ENCODE measurements at regions not wholly inside any gene's neighbourhood (a gene's known extent, or its start where the extent isn't known, plus 50 kb on each side); places are given as distances from the start of the nearest gene placed in this dataset.

DNA sequence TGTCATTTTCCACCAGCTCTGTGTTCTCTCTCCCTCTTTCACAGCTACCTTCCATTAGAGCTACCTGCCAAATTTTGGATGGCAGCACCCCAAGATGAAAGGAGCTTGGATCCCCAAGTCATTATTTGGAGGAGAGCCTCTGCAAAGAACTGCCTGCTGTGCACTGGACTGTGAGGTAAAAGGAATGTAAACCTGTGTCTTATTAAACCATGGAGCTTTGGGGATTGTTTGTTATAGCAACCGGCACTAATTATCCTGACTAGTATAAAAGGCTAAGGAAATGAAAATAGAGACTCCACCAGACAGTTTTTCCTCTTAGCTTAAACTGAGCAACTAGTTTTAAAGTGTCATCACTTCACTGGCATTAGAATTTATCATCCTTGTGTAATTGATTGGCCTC lies 191.6 kb upstream of the DTNBP1 start:
- H3K9me3 ChIP-seq (ENCODE audit: control insufficient read depth, insufficient read depth, low read depth, low read length) = no peaks in the 10 kb centered on the region
- H3K36me3 ChIP-seq (ENCODE audit: control insufficient read depth in 2 of 2, insufficient read depth in 1 of 2, low read length in 2 of 2) = no peaks in the 10 kb centered on the region
- no peak overlapping the region for H3K27ac ChIP-seq (ENCODE audit: extremely low read depth, low read depth, low read length)
- ChIA-PET POLR2A (interaction anchor here (1.2 kb wide), 1 partner anchor 274 kb away, joined by 5 read pairs; the partner anchor contains the start of gene MYLIP), CTCF (interaction anchor here (1.1 kb wide), 1 partner anchor 9 kb away, joined by 3 read pairs; no protein-coding TSS in a partner anchor)
- no peaks in the 10 kb centered on the region for H3K4me1 ChIP-seq (ENCODE audit: control insufficient read depth, insufficient read depth, low read length)
- H3K4me3 ChIP-seq (ENCODE audit: low read depth, low read length) = no peak overlapping the region
- TF ChIP-seq ZNF155 (tag by site-specific recombination; IDR thresholded peaks at IDR 0.05) = no peak
- TF ChIP-seq ZNF561 (tag by site-specific recombination; IDR thresholded peaks at IDR 0.05; ENCODE audit: borderline replicate concordance) = no peak
- TF ChIP-seq, protein P1, sequence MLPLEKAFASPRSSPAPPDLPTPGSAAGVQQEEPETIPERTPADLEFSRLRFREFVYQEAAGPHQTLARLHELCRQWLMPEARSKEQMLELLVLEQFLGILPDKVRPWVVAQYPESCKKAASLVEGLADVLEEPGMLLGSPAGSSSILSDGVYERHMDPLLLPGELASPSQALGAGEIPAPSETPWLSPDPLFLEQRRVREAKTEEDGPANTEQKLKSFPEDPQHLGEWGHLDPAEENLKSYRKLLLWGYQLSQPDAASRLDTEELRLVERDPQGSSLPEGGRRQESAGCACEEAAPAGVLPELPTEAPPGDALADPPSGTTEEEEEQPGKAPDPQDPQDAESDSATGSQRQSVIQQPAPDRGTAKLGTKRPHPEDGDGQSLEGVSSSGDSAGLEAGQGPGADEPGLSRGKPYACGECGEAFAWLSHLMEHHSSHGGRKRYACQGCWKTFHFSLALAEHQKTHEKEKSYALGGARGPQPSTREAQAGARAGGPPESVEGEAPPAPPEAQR (tag by site-specific recombination; IDR thresholded peaks at IDR 0.05) = no peak
- no peak for TF ChIP-seq KLF1 (tag by site-specific recombination; IDR thresholded peaks at IDR 0.05)
- TF ChIP-seq, protein P2, sequence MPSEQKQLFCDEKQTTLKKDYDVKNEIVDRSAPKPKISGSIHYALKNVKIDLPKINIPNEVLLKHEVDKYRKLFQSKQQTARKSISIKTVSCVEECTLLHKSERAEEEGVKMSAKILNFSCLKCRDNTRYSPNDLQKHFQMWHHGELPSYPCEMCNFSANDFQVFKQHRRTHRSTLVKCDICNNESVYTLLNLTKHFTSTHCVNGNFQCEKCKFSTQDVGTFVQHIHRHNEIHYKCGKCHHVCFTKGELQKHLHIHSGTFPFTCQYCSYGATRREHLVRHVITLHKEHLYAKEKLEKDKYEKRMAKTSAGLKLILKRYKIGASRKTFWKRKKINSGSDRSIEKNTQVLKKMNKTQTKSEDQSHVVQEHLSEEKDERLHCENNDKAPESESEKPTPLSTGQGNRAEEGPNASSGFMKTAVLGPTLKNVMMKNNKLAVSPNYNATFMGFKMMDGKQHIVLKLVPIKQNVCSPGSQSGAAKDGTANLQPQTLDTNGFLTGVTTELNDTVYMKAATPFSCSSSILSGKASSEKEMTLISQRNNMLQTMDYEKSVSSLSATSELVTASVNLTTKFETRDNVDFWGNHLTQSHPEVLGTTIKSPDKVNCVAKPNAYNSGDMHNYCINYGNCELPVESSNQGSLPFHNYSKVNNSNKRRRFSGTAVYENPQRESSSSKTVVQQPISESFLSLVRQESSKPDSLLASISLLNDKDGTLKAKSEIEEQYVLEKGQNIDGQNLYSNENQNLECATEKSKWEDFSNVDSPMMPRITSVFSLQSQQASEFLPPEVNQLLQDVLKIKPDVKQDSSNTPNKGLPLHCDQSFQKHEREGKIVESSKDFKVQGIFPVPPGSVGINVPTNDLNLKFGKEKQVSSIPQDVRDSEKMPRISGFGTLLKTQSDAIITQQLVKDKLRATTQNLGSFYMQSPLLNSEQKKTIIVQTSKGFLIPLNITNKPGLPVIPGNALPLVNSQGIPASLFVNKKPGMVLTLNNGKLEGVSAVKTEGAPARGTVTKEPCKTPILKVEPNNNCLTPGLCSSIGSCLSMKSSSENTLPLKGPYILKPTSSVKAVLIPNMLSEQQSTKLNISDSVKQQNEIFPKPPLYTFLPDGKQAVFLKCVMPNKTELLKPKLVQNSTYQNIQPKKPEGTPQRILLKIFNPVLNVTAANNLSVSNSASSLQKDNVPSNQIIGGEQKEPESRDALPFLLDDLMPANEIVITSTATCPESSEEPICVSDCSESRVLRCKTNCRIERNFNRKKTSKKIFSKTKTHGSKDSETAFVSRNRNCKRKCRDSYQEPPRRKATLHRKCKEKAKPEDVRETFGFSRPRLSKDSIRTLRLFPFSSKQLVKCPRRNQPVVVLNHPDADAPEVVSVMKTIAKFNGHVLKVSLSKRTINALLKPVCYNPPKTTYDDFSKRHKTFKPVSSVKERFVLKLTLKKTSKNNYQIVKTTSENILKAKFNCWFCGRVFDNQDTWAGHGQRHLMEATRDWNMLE (tag by site-specific recombination; conservative IDR thresholded peaks at IDR 0.05; ENCODE audit: low read depth) = no peak
- TF ChIP-seq ZNF426 (tag by site-specific recombination; IDR thresholded peaks at IDR 0.05) = no peak
- TF ChIP-seq, protein P3, sequence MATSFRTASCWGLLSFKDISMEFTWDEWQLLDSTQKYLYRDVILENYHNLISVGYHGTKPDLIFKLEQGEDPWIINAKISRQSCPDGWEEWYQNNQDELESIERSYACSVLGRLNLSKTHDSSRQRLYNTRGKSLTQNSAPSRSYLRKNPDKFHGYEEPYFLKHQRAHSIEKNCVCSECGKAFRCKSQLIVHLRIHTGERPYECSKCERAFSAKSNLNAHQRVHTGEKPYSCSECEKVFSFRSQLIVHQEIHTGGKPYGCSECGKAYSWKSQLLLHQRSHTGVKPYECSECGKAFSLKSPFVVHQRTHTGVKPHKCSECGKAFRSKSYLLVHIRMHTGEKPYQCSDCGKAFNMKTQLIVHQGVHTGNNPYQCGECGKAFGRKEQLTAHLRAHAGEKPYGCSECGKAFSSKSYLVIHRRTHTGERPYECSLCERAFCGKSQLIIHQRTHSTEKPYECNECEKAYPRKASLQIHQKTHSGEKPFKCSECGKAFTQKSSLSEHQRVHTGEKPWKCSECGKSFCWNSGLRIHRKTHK (tag by site-specific recombination; IDR thresholded peaks at IDR 0.05) = no peak
- TF ChIP-seq, protein P4, sequence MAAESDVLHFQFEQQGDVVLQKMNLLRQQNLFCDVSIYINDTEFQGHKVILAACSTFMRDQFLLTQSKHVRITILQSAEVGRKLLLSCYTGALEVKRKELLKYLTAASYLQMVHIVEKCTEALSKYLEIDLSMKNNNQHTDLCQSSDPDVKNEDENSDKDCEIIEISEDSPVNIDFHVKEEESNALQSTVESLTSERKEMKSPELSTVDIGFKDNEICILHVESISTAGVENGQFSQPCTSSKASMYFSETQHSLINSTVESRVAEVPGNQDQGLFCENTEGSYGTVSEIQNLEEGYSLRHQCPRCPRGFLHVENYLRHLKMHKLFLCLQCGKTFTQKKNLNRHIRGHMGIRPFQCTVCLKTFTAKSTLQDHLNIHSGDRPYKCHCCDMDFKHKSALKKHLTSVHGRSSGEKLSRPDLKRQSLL (tag by site-specific recombination; IDR thresholded peaks at IDR 0.05) = no peak
- no peak for TF ChIP-seq ZNF274 (IDR thresholded peaks at IDR 0.05; ENCODE audit: low read length)
- TF ChIP-seq ZNF274 (tag by site-specific recombination; IDR thresholded peaks at IDR 0.05; ENCODE audit: borderline replicate concordance) = no peak

DNA sequence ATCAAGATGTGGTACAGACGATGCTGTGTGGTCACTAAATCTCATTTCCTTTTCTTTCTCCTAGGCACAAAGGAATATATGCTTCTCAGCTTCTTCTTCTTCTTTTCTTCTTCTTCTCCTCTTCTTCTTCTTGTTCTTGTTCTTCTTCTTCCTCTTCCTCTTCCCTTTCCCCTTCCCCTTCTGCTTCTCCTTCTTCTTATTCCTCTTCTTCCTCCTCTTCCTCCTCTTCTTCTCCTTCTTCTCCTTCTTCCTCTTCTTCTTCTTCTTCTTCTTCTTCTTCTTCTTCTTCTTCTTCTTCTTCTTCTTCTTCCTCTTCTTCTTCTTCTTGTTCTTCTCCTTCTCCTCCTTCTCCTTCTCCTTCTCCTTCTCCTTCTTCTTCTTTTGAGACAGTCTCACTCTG lies 190.4 kb upstream of the DTNBP1 start:
- no peaks in the 10 kb centered on the region for H3K9me3 ChIP-seq (ENCODE audit: control insufficient read depth, insufficient read depth, low read depth, low read length)
- no peak for TF ChIP-seq ZNF473 (tag by site-specific recombination; IDR thresholded peaks at IDR 0.05)
- TF ChIP-seq, protein P5, sequence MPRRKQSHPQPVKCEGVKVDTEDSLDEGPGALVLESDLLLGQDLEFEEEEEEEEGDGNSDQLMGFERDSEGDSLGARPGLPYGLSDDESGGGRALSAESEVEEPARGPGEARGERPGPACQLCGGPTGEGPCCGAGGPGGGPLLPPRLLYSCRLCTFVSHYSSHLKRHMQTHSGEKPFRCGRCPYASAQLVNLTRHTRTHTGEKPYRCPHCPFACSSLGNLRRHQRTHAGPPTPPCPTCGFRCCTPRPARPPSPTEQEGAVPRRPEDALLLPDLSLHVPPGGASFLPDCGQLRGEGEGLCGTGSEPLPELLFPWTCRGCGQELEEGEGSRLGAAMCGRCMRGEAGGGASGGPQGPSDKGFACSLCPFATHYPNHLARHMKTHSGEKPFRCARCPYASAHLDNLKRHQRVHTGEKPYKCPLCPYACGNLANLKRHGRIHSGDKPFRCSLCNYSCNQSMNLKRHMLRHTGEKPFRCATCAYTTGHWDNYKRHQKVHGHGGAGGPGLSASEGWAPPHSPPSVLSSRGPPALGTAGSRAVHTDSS (tag by site-specific recombination; IDR thresholded peaks at IDR 0.05) = peak; percentile 88
- H3K27ac ChIP-seq (ENCODE audit: extremely low read depth, low read depth, low read length) = no peak overlapping the region
- H3K4me1 ChIP-seq (ENCODE audit: control insufficient read depth, insufficient read depth, low read length) = no peaks in the 10 kb centered on the region
- no peaks in the 10 kb centered on the region for H3K36me3 ChIP-seq (ENCODE audit: control insufficient read depth in 2 of 2, insufficient read depth in 1 of 2, low read length in 2 of 2)
- CTCF ChIA-PET = interaction anchor here (0.7 kb wide), 1 partner anchor 39 kb away, joined by 5 read pairs; no protein-coding TSS in a partner anchor
- POLR2A ChIA-PET = no interaction called here
- H3K4me3 ChIP-seq (ENCODE audit: low read depth, low read length) = no peak overlapping the region
